H1 (cell line): ENCODE measurements at regions not wholly inside any gene's neighbourhood (a gene's known extent, or its start where the extent isn't known, plus 50 kb on each side); places are given as distances from the start of the nearest gene placed in this dataset.

Experiments used
- CTCF ChIA-PET: fragments of 300-600 bp; sonication (Branson Sonifier 250); formaldehyde crosslinking; loops from one replicate; lab custom pipeline; 2021; ENCODE audit not compliant: partially characterized antibody; lab: Charles Lee
- POLR2A ChIA-PET: fragments of 300-600 bp; sonication (Branson Sonifier 250); formaldehyde crosslinking; loops from one replicate; lab custom pipeline; 2021; ENCODE audit warnings: inconsistent platforms; ENCODE audit not compliant: partially characterized antibody; lab: Charles Lee
- DNase-seq, 2 experiments: peaks; one replicate each; pipeline versions ENCODE4 v3.0.0 to v3.0.0-alpha.2; 2010 to 2022; ENCODE audit warnings: low spot score in 2 of 2, low read depth in 1 of 2, mixed read lengths in 1 of 2
- FAIRE-seq: peaks from 2 replicates; lab custom pipeline; 2011; peaks lifted over from hg19 to GRCh38; lab: Jason Lieb, UNC
- H2AFZ ChIP-seq: 2 replicates; pipeline ENCODE4 v1.8.1; 2012; ENCODE audit warnings: low read length, inconsistent platforms
- H2AK5ac ChIP-seq: 2 replicates; pipeline ENCODE4 v1.6.1; 2013; ENCODE audit warnings: low read depth, low read length
- H2BK120ac ChIP-seq: replicated peaks from 2 replicates; pipeline ENCODE3; 2013; ENCODE audit warnings: low read depth, low read length, inconsistent platforms
- H2BK12ac ChIP-seq: 2 replicates; pipeline ENCODE4 v1.6.1; 2013; ENCODE audit warnings: low read depth, low read length
- H2BK15ac ChIP-seq: 2 replicates; pipeline ENCODE4 v1.6.1; 2013; ENCODE audit warnings: low read length
- H2BK20ac ChIP-seq: 2 replicates; pipeline ENCODE4 v1.6.1; 2013; ENCODE audit warnings: low read length
- H2BK5ac ChIP-seq: 2 replicates; pipeline ENCODE4 v1.6.1; 2013; ENCODE audit warnings: low read depth, low read length
- H3K14ac ChIP-seq: 2 replicates; pipeline ENCODE4 v1.6.1; 2013; ENCODE audit warnings: inconsistent platforms; ENCODE audit not compliant: insufficient read length
- H3K18ac ChIP-seq: 2 replicates; pipeline ENCODE4 v1.6.1; 2013; ENCODE audit warnings: low read length; ENCODE audit errors: extremely low read depth
- H3K23ac ChIP-seq: 2 replicates; pipeline ENCODE4 v1.6.1; 2013; ENCODE audit warnings: inconsistent platforms; ENCODE audit not compliant: insufficient read length
- H3K23me2 ChIP-seq: 2 replicates; pipeline ENCODE4 v1.6.1; 2013; ENCODE audit warnings: low read depth, low read length
- H3K27ac ChIP-seq: 2 replicates; pipeline ENCODE4 v1.6.1; 2011; ENCODE audit warnings: low read depth, low read length, inconsistent platforms
- H3K27me3 ChIP-seq, 4 experiments: replicated peaks in 1 of 4; 1 replicate in 1 of 4; 2 replicates in 3 of 4; pipeline versions ENCODE4 v1.6.1 to v1.8.1; 2011 to 2013; ENCODE audit warnings: low read length in 3 of 4, mild to moderate bottlenecking in 3 of 4, inconsistent platforms in 2 of 4, mixed read lengths in 2 of 4, moderate library complexity in 1 of 4; ENCODE audit not compliant: control insufficient read depth in 3 of 4, insufficient read depth in 3 of 4; ENCODE audit errors: extremely low read depth in 1 of 4
- H3K36me3 ChIP-seq, 4 experiments: 2 replicates each; pipeline versions ENCODE4 v1.6.1 to v1.8.1; 2011 to 2013; ENCODE audit warnings: mild to moderate bottlenecking in 4 of 4, low read length in 3 of 4, moderate library complexity in 2 of 4, control low read depth in 1 of 4, inconsistent platforms in 1 of 4; ENCODE audit not compliant: insufficient read depth in 4 of 4, control insufficient read depth in 2 of 4
- H3K4ac ChIP-seq: replicated peaks from 2 replicates; pipeline ENCODE3; 2013; ENCODE audit warnings: low read length, low read depth, mixed read lengths, inconsistent platforms; ENCODE audit not compliant: insufficient read length
- H3K4me1 ChIP-seq, 4 experiments: replicated peaks in 1 of 4; 1 replicate in 1 of 4; 2 replicates in 3 of 4; pipeline versions ENCODE4 v1.6.1 to v1.8.1; 2011 to 2013; ENCODE audit warnings: low read length in 3 of 4, inconsistent platforms in 2 of 4, mixed read lengths in 1 of 4; ENCODE audit not compliant: insufficient read depth in 4 of 4, control insufficient read depth in 3 of 4
- H3K4me2 ChIP-seq, 2 experiments: 2 replicates each; pipeline versions ENCODE4 v1.6.1 to v1.8.1; 2011 to 2013; ENCODE audit warnings: low read depth in 2 of 2, low read length in 2 of 2, control low read depth in 1 of 2, inconsistent platforms in 1 of 2, mild to moderate bottlenecking in 1 of 2; ENCODE audit not compliant: insufficient read depth in 1 of 2
- H3K4me3 ChIP-seq, 4 experiments: fragments of 200-600, 300-600 bp in 1 of 4; sonication (generic), shearing (Covaris generic), sonication (Bioruptor Twin) in 1 of 4; 2 replicates each; pipeline versions ENCODE4 v1.5.1 to v1.8.1; 2011 to 2016; ENCODE audit warnings: low read length in 4 of 4, low read depth in 3 of 4, control low read depth in 2 of 4, inconsistent platforms in 2 of 4, mild to moderate bottlenecking in 2 of 4, mixed read lengths in 1 of 4, moderate library complexity in 1 of 4; ENCODE audit not compliant: insufficient read depth in 2 of 4; ENCODE audit errors: extremely low read depth in 1 of 4
- H3K56ac ChIP-seq: replicated peaks from 2 replicates; pipeline ENCODE3; 2013; ENCODE audit warnings: low read depth, mild to moderate bottlenecking, mixed read lengths, low read length, inconsistent platforms; ENCODE audit not compliant: insufficient read length
- H3K79me1 ChIP-seq: 2 replicates; pipeline ENCODE4 v1.6.1; 2013; ENCODE audit warnings: low read depth, low read length, control low read depth
- H3K79me2 ChIP-seq, 2 experiments: 2 replicates each; pipeline versions ENCODE4 v1.6.1 to v1.8.1; 2012 to 2013; ENCODE audit warnings: low read length in 2 of 2, mild to moderate bottlenecking in 2 of 2, inconsistent platforms in 1 of 2; ENCODE audit not compliant: insufficient read depth in 2 of 2, control insufficient read depth in 1 of 2
- H3K9ac ChIP-seq, 4 experiments: replicated peaks in 1 of 4; 1 replicate in 1 of 4; 2 replicates in 3 of 4; pipeline versions ENCODE4 v1.6.1 to v1.8.1; 2011 to 2013; ENCODE audit warnings: low read depth in 3 of 4, low read length in 3 of 4, control low read depth in 2 of 4, mild to moderate bottlenecking in 2 of 4, moderate library complexity in 2 of 4, inconsistent platforms in 1 of 4; ENCODE audit errors: extremely low read depth in 1 of 4
- H3K9me3 ChIP-seq, 2 experiments: 2 replicates each; pipeline versions ENCODE4 v1.6.1 to v1.8.1; 2012 to 2013; ENCODE audit warnings: mild to moderate bottlenecking in 2 of 2, moderate library complexity in 2 of 2, control low read depth in 1 of 2, inconsistent platforms in 1 of 2, low read depth in 1 of 2, low read length in 1 of 2, mixed read lengths in 1 of 2; ENCODE audit not compliant: insufficient read depth in 2 of 2
- H4K20me1 ChIP-seq, 2 experiments: replicated peaks in 1 of 2; 2 replicates each; pipeline versions ENCODE3 to v1.8.1; 2011 to 2013; ENCODE audit warnings: inconsistent platforms in 2 of 2, low read length in 2 of 2, mild to moderate bottlenecking in 1 of 2; ENCODE audit not compliant: insufficient read depth in 2 of 2, control insufficient read depth in 1 of 2
- H4K5ac ChIP-seq: 2 replicates; pipeline ENCODE4 v1.6.1; 2013; ENCODE audit warnings: low read length, low read depth, mixed read lengths, inconsistent platforms; ENCODE audit not compliant: insufficient read length
- H4K8ac ChIP-seq: 2 replicates; pipeline ENCODE4 v1.8.0; 2013; ENCODE audit warnings: mild to moderate bottlenecking, moderate library complexity, low read length, inconsistent platforms; ENCODE audit not compliant: insufficient read depth; ENCODE audit errors: extremely low read depth
- H4K91ac ChIP-seq: replicated peaks from 2 replicates; pipeline ENCODE3; 2013; ENCODE audit warnings: low read length, mixed read lengths, inconsistent platforms; ENCODE audit not compliant: insufficient read length
- KDM4A ChIP-seq: IDR thresholded peaks from one replicate; pipeline ENCODE4 v1.7.1; 2012; ENCODE audit warnings: low read depth, mild to moderate bottlenecking, moderate library complexity, low read length, inconsistent platforms; ENCODE audit not compliant: severe bottlenecking
- POU5F1 ChIP-seq: IDR thresholded peaks from 2 replicates; pipeline ENCODE4 v1.6.1; 2011; ENCODE audit warnings: low read depth, mild to moderate bottlenecking, low read length, moderate library complexity
- SUZ12 ChIP-seq: fragments of 200-600 bp; sonication (generic); IDR thresholded peaks from 2 replicates; pipeline ENCODE4 v1.6.1; 2012; ENCODE audit warnings: mild to moderate bottlenecking, inconsistent platforms, low read length, moderate library complexity, mixed read lengths
- TBP ChIP-seq: IDR thresholded peaks from 2 replicates; pipeline ENCODE4 v1.6.1; 2011; ENCODE audit warnings: low read depth, low read length, improper control_type of control experiment
- TEAD4 ChIP-seq: IDR thresholded peaks from 2 replicates; pipeline ENCODE4 v1.6.1; 2012; ENCODE audit warnings: low read depth, low read length, inconsistent platforms, mixed read lengths
- WGBS, 2 experiments: shearing (Covaris generic) in 1 of 2; methylation state at CpG; one replicate each; pipeline versions ENCODE4 v1.1.6 to v1.1.7; 2013 to 2015; ENCODE audit warnings: low lambda C conversion rate in 2 of 2, mixed read lengths in 2 of 2, inconsistent platforms in 1 of 2, low coverage in 1 of 2, missing lambda C conversion rate in 1 of 2; ENCODE audit not compliant: insufficient replicate concordance in 2 of 2, insufficient coverage in 1 of 2, insufficient read length in 1 of 2; ENCODE audit errors: extremely low coverage in 1 of 2, missing lambda C conversion rate in 1 of 2; 5-methylcytosine and 5-hydroxymethylcytosine counted together

DNA sequence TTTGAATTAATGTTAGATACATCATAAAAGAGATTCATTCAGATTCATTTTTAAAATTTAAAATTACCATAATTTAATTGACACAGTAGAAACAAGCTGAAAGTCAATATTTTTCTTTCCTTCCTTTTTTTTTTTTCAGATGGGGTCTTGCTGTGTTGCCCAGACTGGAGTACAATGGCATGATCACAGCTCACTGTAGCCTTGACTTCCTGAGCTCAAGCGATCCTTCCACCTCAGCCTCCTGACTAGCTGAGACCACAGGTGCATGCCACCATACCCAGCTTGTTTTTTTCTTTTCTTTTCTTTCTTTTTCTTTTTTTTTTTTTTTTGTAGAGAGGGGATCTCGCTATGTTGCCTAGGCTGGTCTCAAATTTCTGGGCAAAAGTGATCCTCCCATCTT lies 131.6 kb upstream of the TBCA start:
- POLR2A ChIA-PET: no interaction called here
- CTCF ChIA-PET: interaction anchor here (0.8 to 1.1 kb wide), 2 partner anchors 24 to 56 kb away, joined by 3 read pairs; no protein-coding TSS in a partner anchor

More for the DNA sequence above, 131.6 kb upstream of the TBCA start:
- no peak overlapping the region for H3K4me2 ChIP-seq
- no peak for DNase-seq
- H2BK20ac ChIP-seq: no peak overlapping the region
- no peak overlapping the region for H3K4me3 ChIP-seq
- no peak overlapping the region for H3K23ac ChIP-seq
- 100% methylated on average over 1 of the region's 2 CpGs; no CpG with 5 or more reads in 1 of the 2 experiments for WGBS, 2 experiments
- no peak overlapping the region for H2AK5ac ChIP-seq
- no peaks in the 10 kb centered on the region for H3K79me2 ChIP-seq
- H3K4ac ChIP-seq: no peak overlapping the region
- no peak overlapping the region for H3K9ac ChIP-seq
- H2BK5ac ChIP-seq: no peak overlapping the region
- no peak overlapping the region for H3K18ac ChIP-seq
- no peak overlapping the region for H2BK12ac ChIP-seq
- no peak overlapping the region for H3K14ac ChIP-seq
- H3K4me1 ChIP-seq: peaks cover 0 to 3% (median 0%) of the 10 kb centered on the region in 4 experiments; a peak in 2 of 7 replicates
- no peaks in the 10 kb centered on the region for H3K79me1 ChIP-seq
- H4K8ac ChIP-seq: no peak overlapping the region
- no peaks in the 10 kb centered on the region for H4K20me1 ChIP-seq
- H3K9me3 ChIP-seq: no peaks in the 10 kb centered on the region
- no peaks in the 10 kb centered on the region; a peak in 1 of 8 replicates for H3K36me3 ChIP-seq
- no peaks in the 10 kb centered on the region for H3K23me2 ChIP-seq
- TF ChIP-seq POU5F1: no peak
- TF ChIP-seq TEAD4: no peak
- TF ChIP-seq KDM4A: no peak
- no peak for TF ChIP-seq TBP
- no peak for TF ChIP-seq SUZ12
- no peak overlapping the region for H4K91ac ChIP-seq
- H4K5ac ChIP-seq: no peak overlapping the region
- FAIRE-seq: no peak
- H2AFZ ChIP-seq: no peak overlapping the region
- H3K27ac ChIP-seq: no peak overlapping the region
- no peak overlapping the region for H2BK120ac ChIP-seq
- no peaks in the 10 kb centered on the region for H3K27me3 ChIP-seq
- H2BK15ac ChIP-seq: no peak overlapping the region
- no peak overlapping the region for H3K56ac ChIP-seq
